SJSA1 (cell line): ENCODE measurements at regions not wholly inside any gene's neighbourhood (a gene's known extent, or its start where the extent isn't known, plus 50 kb on each side); places are given as distances from the start of the nearest gene placed in this dataset.

ENCODE experiments used
- DNase-seq, 2 experiments: peaks; one replicate each; pipeline ENCODE4 v3.0.0-alpha.2; 2015 to 2020; ENCODE audit warnings: low spot score in 2 of 2, low read depth in 1 of 2
- H3K27ac ChIP-seq: fragments of 250-450 bp; sonication (Bioruptor Pico); 2 replicates; pipeline ENCODE4 v1.5.1; 2020; ENCODE audit warnings: mild to moderate bottlenecking, moderate library complexity
- H3K27me3 ChIP-seq: fragments of 250-450 bp; sonication (Bioruptor Pico); replicated peaks from 2 replicates; pipeline ENCODE4 v1.5.1; 2020; ENCODE audit warnings: mild to moderate bottlenecking, moderate library complexity
- H3K36me3 ChIP-seq: fragments of 250-450 bp; sonication (Bioruptor Pico); 2 replicates; pipeline ENCODE4 v1.5.1; 2020; ENCODE audit warnings: mild to moderate bottlenecking
- H3K4me1 ChIP-seq: fragments of 250-450 bp; sonication (Bioruptor Pico); replicated peaks from 2 replicates; pipeline ENCODE4 v1.6.1; 2021; ENCODE audit warnings: mild to moderate bottlenecking
- H3K4me3 ChIP-seq: fragments of 250-450 bp; sonication (Bioruptor Pico); 2 replicates; pipeline ENCODE4 v1.5.1; 2020; ENCODE audit warnings: mild to moderate bottlenecking
- H3K9me3 ChIP-seq: fragments of 250-450 bp; sonication (Bioruptor Pico); replicated peaks from 2 replicates; pipeline ENCODE4 v1.5.1; 2020; ENCODE audit warnings: mild to moderate bottlenecking

- Histone ChIP-seq H3K36me3 (no peaks in the 10 kb centered on the region), H3K27ac (no peak overlapping the region), H3K4me3 (no peak overlapping the region), H3K9me3 (no peaks in the 10 kb centered on the region), H3K4me1 (0 out of 2 replicates have a peak, but pooled peaks cover 3% of the 10 kb centered on the region), H3K27me3 (no peaks in the 10 kb centered on the region)
- no peak for DNase-seq
These were observed 53.8 kb upstream of the ASB18 start for GRCh38 chr2:236317938-236318396.

- no peaks in the 10 kb centered on the region for H3K36me3 ChIP-seq
- no peaks in the 10 kb centered on the region for H3K9me3 ChIP-seq
- H3K27ac ChIP-seq = no peak overlapping the region
- no peak for DNase-seq
- no peak overlapping the region for H3K4me3 ChIP-seq
- 0 out of 2 replicates have a peak, but pooled peaks cover 3% of the 10 kb centered on the region for H3K4me1 ChIP-seq
- no peaks in the 10 kb centered on the region for H3K27me3 ChIP-seq
These were observed 54.2 kb upstream of the ASB18 start for GRCh38 chr2:236318401-236318800.

GRCh38 chr2:236319036-236319435 lies 54.8 kb upstream of the ASB18 start:
- Histone ChIP-seq H3K27me3 (no peaks in the 10 kb centered on the region), H3K4me3 (no peak overlapping the region), H3K4me1 (0 out of 2 replicates have a peak, but pooled peaks cover 3% of the 10 kb centered on the region), H3K27ac (no peak overlapping the region), H3K9me3 (no peaks in the 10 kb centered on the region), H3K36me3 (no peaks in the 10 kb centered on the region)
- DNase-seq = no peak

GRCh38 chr2:236321415-236321814 lies 57.2 kb upstream of the ASB18 start:
- H3K36me3 ChIP-seq = no peaks in the 10 kb centered on the region
- no peaks in the 10 kb centered on the region; the same call in 1 of the 2 replicates for H3K27me3 ChIP-seq
- H3K9me3 ChIP-seq = no peaks in the 10 kb centered on the region
- no peak overlapping the region for H3K27ac ChIP-seq
- H3K4me3 ChIP-seq = no peak overlapping the region
- 0 out of 2 replicates have a peak, but pooled peaks cover 3% of the 10 kb centered on the region for H3K4me1 ChIP-seq
- no peak for DNase-seq

- Histone ChIP-seq H3K27me3 (no peaks in the 10 kb centered on the region), H3K4me1 (no peaks in the 10 kb centered on the region), H3K36me3 (no peaks in the 10 kb centered on the region; the same call in 1 of the 2 replicates), H3K4me3 (no peak overlapping the region), H3K27ac (no peak overlapping the region), H3K9me3 (no peaks in the 10 kb centered on the region; the same call in 1 of the 2 replicates)
- no peak for DNase-seq
These were observed 69.4 kb upstream of the ASB18 start for GRCh38 chr2:236333417-236334121.

GRCh38 chr2:236334122-236334876 lies 70.1 kb upstream of the ASB18 start:
- no peak overlapping the region for H3K27ac ChIP-seq
- no peak for DNase-seq
- H3K27me3 ChIP-seq = no peaks in the 10 kb centered on the region
- no peaks in the 10 kb centered on the region for H3K4me1 ChIP-seq
- H3K36me3 ChIP-seq = no peaks in the 10 kb centered on the region; the same call in 1 of the 2 replicates
- H3K9me3 ChIP-seq = no peaks in the 10 kb centered on the region; the same call in 1 of the 2 replicates
- no peak overlapping the region for H3K4me3 ChIP-seq

- H3K27ac ChIP-seq = no peak overlapping the region
- no peaks in the 10 kb centered on the region for H3K36me3 ChIP-seq
- H3K4me1 ChIP-seq = no peaks in the 10 kb centered on the region
- no peak overlapping the region for H3K4me3 ChIP-seq
- no peaks in the 10 kb centered on the region for H3K27me3 ChIP-seq
- H3K9me3 ChIP-seq = no peaks in the 10 kb centered on the region
- no peak for DNase-seq
These were observed 71.7 kb upstream of the ASB18 start for GRCh38 chr2:236335696-236336574.

- H3K9me3 ChIP-seq = no peaks in the 10 kb centered on the region
- no peak overlapping the region for H3K4me3 ChIP-seq
These were observed 72.6 kb upstream of the ASB18 start for GRCh38 chr2:236336575-236337464.

GRCh38 chr2:236337465-236338325 lies 73.5 kb upstream of the ASB18 start:
- DNase-seq = no peak
- H3K9me3 ChIP-seq = no peaks in the 10 kb centered on the region
- H3K27me3 ChIP-seq = no peaks in the 10 kb centered on the region
- no peak overlapping the region for H3K4me3 ChIP-seq
- H3K27ac ChIP-seq = no peak overlapping the region
- H3K36me3 ChIP-seq = no peaks in the 10 kb centered on the region
- no peaks in the 10 kb centered on the region for H3K4me1 ChIP-seq

More at GRCh38 chr2:236336575-236337464, 72.6 kb upstream of the ASB18 start:
- no peak for DNase-seq
- H3K27ac ChIP-seq = no peak overlapping the region
- H3K27me3 ChIP-seq = no peaks in the 10 kb centered on the region
- H3K4me1 ChIP-seq = no peaks in the 10 kb centered on the region
- H3K36me3 ChIP-seq = no peaks in the 10 kb centered on the region

GRCh38 chr2:236338495-236339184 lies 74.4 kb upstream of the ASB18 start:
- no peak overlapping the region for H3K27ac ChIP-seq
- no peaks in the 10 kb centered on the region for H3K9me3 ChIP-seq
- no peaks in the 10 kb centered on the region for H3K27me3 ChIP-seq
- no peaks in the 10 kb centered on the region for H3K36me3 ChIP-seq
- H3K4me1 ChIP-seq = no peaks in the 10 kb centered on the region
- no peak for DNase-seq
- no peak overlapping the region for H3K4me3 ChIP-seq

GRCh38 chr2:236340251-236340650 lies 76.0 kb upstream of the ASB18 start:
- H3K4me1 ChIP-seq = no peaks in the 10 kb centered on the region
- H3K27ac ChIP-seq = no peak overlapping the region
- no peaks in the 10 kb centered on the region for H3K36me3 ChIP-seq
- no peak overlapping the region for H3K4me3 ChIP-seq
- no peak for DNase-seq
- no peaks in the 10 kb centered on the region for H3K9me3 ChIP-seq
- no peaks in the 10 kb centered on the region for H3K27me3 ChIP-seq

- H3K4me1 ChIP-seq = no peaks in the 10 kb centered on the region
- no peak overlapping the region for H3K27ac ChIP-seq
- no peaks in the 10 kb centered on the region for H3K27me3 ChIP-seq
- no peaks in the 10 kb centered on the region for H3K9me3 ChIP-seq
- DNase-seq = no peak
- no peaks in the 10 kb centered on the region for H3K36me3 ChIP-seq
- no peak overlapping the region for H3K4me3 ChIP-seq
These were observed 76.9 kb upstream of the ASB18 start for GRCh38 chr2:236341067-236341466.
